Activated naive CD8-positive, alpha-beta T cell treated with anti-CD3 and anti-CD28 coated beads, Interleukin-2, amount 10 ng/mL, durations not matched to agents 7 days and 5 days (primary cell): ENCODE measurements at regions not wholly inside any gene's neighbourhood (a gene's known extent, or its start where the extent isn't known, plus 50 kb on each side); places are given as distances from the start of the nearest gene placed in this dataset.
"Not testable (repeated sequence)": the region's sequence is repeated elsewhere in the genome, so short reads cannot be mapped to it uniquely, and the experiment has no call there.

Source experiments
- ATAC-seq: fragments of 150-1000 bp; cut with Tn5 transposase; one replicate; pipeline ENCODE4 v1.10.0; 2021; ENCODE audit warnings: low read depth, moderate library complexity
- POLR2A ChIA-PET: fragments of 350-600 bp; sonication (Branson Sonifier 250); formaldehyde crosslinking; loops from one replicate; lab custom pipeline; 2021; ENCODE audit warnings: antibody characterized with exemption; lab: Charles Lee
- DNase-seq: peaks from one replicate; pipeline ENCODE4 v3.0.0; 2021
- H3K27ac Mint-ChIP-seq: one replicate; pipeline ENCODE4 v1.8.0; 2022; ENCODE audit warnings: mild to moderate bottlenecking, mixed read lengths
- H3K27me3 Mint-ChIP-seq: one replicate; pipeline ENCODE4 v1.8.0; 2022; ENCODE audit warnings: mild to moderate bottlenecking, moderate library complexity, mixed read lengths
- H3K36me3 Mint-ChIP-seq: one replicate; pipeline ENCODE4 v1.8.0; 2021; ENCODE audit warnings: mild to moderate bottlenecking, mixed read lengths
- H3K4me1 Mint-ChIP-seq: one replicate; pipeline ENCODE4 v1.8.0; 2021; ENCODE audit warnings: mixed read lengths
- H3K4me3 Mint-ChIP-seq: one replicate; pipeline ENCODE4 v1.8.0; 2022; ENCODE audit warnings: mild to moderate bottlenecking, moderate library complexity, mixed read lengths
- H3K9me3 Mint-ChIP-seq: one replicate; pipeline ENCODE4 v1.8.0; 2021; ENCODE audit warnings: mixed read lengths

DNA sequence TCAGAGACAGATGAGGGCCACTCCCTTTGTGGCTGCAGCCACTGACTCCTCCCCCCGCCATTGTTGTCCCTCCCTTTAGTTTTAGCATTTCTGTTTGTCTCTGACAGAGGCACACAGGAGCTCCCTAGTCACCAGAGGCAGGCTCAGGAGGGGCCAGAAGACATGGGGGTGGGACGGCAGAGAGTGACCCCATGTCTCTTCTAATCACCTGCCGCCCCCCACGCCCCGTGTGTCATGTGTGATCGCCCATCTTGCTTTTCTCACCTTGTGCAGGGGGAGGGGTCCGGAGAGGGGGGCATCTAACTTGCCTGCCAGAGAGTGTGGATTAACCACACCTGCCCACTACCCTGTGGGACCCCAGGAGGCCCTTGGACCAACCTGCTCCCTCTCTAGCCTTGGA lies 246.7 kb upstream of the TP53TG3C start:
- H3K27ac Mint-ChIP-seq, H3K9me3 Mint-ChIP-seq: not testable (repeated sequence)

DNA sequence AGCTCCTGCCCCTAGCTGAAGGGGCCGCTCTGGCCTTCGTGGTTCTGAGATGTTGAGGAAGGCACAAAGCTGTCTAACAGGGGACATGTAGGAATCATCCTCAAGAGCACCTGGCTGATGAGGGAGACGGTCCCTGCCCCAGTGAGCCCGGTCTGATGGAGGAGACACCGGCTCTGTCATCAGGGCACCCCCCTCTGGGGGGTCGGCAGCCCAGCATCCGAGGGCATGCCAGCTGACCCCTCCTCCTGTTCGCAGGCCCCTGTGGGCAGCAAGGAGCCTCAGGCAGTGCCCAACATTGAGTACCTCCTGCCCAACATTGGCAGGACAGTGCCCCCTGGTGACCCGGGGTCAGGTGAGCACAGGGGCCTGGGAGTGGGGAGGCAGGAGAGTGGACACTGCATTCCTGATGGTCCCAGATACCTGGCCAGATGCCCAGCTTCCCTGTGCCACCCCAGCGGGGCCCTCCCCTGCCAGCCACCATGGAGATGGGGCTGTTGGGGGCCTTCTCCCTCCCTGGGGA lies 247.9 kb upstream of the TP53TG3C start:
- H3K27me3 Mint-ChIP-seq, H3K27ac Mint-ChIP-seq, H3K4me3 Mint-ChIP-seq, DNase-seq, ATAC-seq, H3K4me1 Mint-ChIP-seq, H3K36me3 Mint-ChIP-seq, H3K9me3 Mint-ChIP-seq, POLR2A ChIA-PET: not testable (repeated sequence)

More for the DNA sequence above, 246.7 kb upstream of the TP53TG3C start:
- H3K4me3 Mint-ChIP-seq, H3K36me3 Mint-ChIP-seq, H3K4me1 Mint-ChIP-seq, POLR2A ChIA-PET, ATAC-seq, DNase-seq, H3K27me3 Mint-ChIP-seq: not testable (repeated sequence)

DNA sequence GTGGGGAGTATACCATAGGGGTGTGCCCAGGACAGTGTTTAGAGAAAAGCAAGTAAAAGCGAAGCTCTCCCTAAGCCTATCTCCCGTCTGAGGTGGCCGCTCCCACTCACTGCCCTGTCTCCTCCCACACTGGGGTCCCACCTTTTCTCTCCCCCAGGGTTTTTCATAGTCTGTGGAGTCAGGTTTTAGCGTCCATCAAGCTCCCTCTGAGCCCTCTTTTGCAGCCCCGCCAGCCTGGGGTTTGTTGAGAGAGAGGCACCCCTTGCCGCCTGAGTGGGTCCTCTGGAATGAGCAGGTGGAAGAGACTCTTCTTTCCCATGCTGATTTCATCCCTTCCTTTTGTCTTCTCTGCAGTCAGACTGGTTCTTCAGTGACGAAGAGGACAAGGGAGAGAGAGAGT lies 248.7 kb upstream of the TP53TG3C start:
- H3K27ac Mint-ChIP-seq, H3K4me3 Mint-ChIP-seq, H3K4me1 Mint-ChIP-seq, H3K9me3 Mint-ChIP-seq, DNase-seq, H3K27me3 Mint-ChIP-seq, ATAC-seq, POLR2A ChIA-PET, H3K36me3 Mint-ChIP-seq: not testable (repeated sequence)

DNA sequence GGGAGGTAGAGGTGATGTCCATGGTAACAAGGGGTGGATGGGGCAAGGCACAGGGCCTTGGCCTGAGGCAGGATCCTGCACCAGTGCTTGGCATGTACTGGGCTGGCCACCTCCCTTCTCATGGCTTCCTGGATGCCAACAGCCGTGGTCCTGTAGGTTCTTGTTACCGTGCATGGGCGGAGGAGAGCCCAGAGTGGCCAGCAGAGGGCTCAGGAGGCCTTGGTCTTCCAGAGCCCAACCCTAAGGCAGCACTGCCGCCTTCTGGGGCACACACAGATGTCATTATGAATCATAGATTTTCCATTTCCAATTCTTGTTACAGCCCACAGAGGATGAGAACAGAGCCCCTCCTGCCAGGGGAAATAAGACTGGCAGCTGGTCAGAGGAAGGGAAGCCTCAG lies 254.2 kb upstream of the TP53TG3C start:
- H3K9me3 Mint-ChIP-seq, H3K36me3 Mint-ChIP-seq, H3K27ac Mint-ChIP-seq, POLR2A ChIA-PET, H3K4me3 Mint-ChIP-seq, H3K4me1 Mint-ChIP-seq, H3K27me3 Mint-ChIP-seq, DNase-seq, ATAC-seq: not testable (repeated sequence)

DNA sequence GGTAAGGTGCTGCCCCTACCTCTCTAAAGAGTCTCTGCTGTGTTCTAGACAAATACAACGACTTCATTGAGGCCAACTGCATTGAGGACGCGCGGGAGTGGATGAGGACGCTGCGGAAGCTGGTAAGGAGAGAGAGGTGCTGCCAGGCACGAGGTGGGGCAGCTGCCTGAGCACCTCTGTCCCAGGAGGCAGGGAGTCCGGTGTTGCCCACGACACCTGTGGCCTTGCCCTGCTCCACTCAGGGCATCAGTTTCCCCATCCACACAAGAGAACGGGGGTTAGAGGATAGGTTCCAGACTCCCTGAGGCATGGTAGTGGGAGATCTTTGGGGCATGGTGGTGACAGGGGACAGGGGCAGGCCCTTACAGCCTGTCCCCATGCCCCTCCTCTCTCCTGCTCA lies 256.1 kb upstream of the TP53TG3C start:
- H3K9me3 Mint-ChIP-seq, DNase-seq, H3K27ac Mint-ChIP-seq, H3K4me1 Mint-ChIP-seq, H3K27me3 Mint-ChIP-seq, POLR2A ChIA-PET, H3K36me3 Mint-ChIP-seq, ATAC-seq, H3K4me3 Mint-ChIP-seq: not testable (repeated sequence)

DNA sequence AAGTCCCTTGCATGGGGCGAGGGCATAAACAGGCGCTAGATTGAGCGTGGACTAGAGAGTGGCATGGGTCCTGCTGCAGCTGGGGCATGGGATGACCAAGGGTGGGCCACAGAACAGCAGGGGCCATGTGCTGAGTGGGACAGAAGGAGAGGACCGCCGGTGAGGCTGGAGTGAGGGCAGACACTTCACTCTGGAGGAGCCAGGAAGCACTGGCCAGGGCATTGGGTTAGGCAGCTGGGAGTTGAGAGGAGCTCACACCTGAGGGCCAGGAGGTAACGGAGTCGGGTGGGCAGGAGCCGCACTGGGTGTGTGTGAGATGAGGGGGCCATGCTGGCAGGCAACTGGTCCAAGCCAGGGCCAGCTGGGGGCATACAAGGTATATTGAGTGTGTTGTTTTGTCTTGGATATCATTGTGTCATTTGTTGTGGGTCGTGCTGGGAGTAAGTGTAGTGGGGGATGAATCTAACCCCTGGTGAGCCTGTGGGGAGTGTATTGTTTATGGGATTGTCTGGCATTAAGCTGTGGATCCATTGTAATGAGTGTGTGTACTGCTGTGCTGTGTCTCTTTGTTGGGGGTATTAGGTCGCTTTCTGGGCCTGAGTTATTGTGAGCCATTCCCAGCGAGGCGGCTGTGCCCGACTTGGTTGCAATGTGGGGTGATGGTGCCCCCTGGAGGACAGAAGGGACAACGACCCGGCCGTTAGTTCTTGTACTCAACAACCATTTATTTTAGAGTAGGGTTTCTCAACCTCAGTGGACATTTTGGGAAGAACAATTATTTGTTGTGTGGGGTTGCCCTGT lies 256.5 kb upstream of the TP53TG3 start:
- not testable (repeated sequence) for DNase-seq, ATAC-seq

DNA sequence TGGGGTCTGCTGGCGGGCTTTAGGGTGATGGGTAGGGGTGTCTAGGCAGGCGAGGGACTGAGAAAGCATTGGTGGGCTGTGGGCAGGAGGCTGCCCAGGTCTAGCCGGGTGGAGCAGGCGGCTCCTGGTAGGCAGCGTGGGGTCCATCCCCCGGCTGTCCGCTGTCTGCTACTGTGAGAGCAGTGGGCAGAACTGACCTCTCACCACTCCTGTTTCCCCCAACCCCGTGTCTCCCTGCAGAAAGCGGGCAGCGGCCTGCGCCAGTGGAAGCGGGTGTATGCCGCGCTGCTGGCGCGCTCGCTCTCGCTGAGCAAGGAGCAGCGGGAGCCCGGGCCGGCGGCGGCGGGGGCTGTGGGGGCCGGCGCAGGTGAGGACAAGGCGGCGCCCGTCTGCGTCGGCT lies 249.2 kb upstream of the TP53TG3 start:
- H3K36me3 Mint-ChIP-seq, H3K4me1 Mint-ChIP-seq, ATAC-seq, H3K27ac Mint-ChIP-seq, H3K27me3 Mint-ChIP-seq, POLR2A ChIA-PET, DNase-seq, H3K4me3 Mint-ChIP-seq, H3K9me3 Mint-ChIP-seq: not testable (repeated sequence)

More for the DNA sequence above, 256.5 kb upstream of the TP53TG3 start:
- H3K9me3 Mint-ChIP-seq, H3K27me3 Mint-ChIP-seq, POLR2A ChIA-PET, H3K4me3 Mint-ChIP-seq, H3K4me1 Mint-ChIP-seq, H3K27ac Mint-ChIP-seq, H3K36me3 Mint-ChIP-seq: not testable (repeated sequence)

DNA sequence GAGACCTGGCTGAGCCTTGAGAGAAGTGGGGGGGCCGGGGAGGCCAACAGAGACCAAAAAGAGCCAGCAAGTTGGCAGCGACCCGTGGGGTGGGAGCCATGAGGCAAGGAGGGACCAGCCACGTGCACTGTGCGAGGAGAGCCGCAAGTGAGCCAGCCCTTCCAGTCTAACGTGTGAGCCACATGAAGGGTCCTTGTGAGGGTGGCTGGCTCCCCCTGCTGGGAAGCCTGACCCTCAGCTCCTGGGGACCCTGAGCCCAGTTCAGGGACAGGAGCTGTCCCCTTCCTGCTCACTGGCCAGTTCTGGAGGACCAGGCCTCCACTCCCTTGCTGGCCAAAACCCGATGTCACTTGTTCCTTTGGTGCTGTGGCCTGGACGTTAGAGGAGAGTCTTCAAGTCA lies 246.6 kb upstream of the TP53TG3 start:
- H3K27ac Mint-ChIP-seq, DNase-seq, H3K4me1 Mint-ChIP-seq, H3K4me3 Mint-ChIP-seq, H3K9me3 Mint-ChIP-seq, POLR2A ChIA-PET, ATAC-seq, H3K36me3 Mint-ChIP-seq, H3K27me3 Mint-ChIP-seq: not testable (repeated sequence)

DNA sequence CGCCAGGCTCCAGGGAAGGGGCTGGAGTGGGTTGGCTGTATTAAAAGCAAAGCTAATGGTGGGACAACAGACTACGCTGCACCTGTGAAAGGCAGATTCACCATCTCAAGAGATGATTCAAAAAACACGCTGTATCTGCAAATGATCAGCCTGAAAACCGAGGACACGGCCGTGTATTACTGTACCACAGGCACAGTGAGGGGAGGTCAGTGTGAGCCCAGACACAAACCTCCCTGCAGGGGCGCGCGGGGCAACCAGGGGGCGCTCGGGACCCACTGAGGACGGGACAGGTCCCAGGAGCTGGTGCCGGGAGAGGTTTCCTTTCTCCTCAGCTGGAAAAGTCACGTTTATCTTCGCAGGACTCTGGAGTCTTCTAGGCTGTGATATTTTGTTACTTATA lies 239.4 kb upstream of the TP53TG3 start:
- ATAC-seq, POLR2A ChIA-PET, H3K4me3 Mint-ChIP-seq, H3K27me3 Mint-ChIP-seq, DNase-seq, H3K4me1 Mint-ChIP-seq, H3K27ac Mint-ChIP-seq, H3K36me3 Mint-ChIP-seq, H3K9me3 Mint-ChIP-seq: not testable (repeated sequence)

DNA sequence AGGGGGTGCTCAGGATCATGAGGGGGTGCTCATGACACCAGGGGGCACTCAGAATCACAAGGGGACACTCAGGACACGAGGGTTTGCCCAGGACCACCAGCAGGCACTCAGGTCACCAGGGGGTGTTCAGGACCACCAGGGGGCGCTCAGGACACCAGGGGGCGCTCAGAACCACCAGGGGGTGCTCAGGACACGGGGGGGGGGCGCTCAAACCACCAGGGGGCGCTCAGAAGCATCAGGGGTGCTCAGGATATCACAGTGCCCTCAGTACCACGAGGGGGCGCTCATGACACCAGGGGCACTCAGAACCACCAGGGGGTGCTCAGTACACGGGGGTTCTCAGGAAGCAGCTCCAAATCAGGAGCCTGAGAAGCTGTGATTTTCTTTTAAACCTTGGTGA lies 221.8 kb upstream of the TP53TG3 start:
- H3K27ac Mint-ChIP-seq, POLR2A ChIA-PET, H3K27me3 Mint-ChIP-seq, H3K4me1 Mint-ChIP-seq, H3K4me3 Mint-ChIP-seq, H3K9me3 Mint-ChIP-seq, H3K36me3 Mint-ChIP-seq, ATAC-seq: not testable (repeated sequence)
- peak; percentile 35 for DNase-seq

DNA sequence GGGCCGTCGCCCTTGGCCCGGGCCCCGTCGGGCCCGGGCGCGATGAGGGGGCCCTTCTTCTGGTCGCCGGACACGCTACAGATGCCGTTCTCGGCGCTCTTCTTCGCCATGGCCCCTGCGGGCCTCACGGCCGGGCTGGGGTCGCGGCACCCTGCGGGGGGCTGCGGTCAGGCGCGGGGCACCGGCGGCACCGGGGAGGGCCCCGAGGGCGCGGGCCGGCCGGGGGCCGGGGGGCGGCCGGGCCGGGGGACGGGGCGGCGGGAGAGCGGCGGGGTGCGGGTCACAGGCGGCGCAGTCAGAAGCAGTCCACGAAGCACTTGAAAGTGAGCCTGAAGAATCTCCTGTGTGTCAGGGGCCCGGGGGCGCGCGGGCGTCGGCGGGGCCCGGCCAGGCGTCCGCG lies 209.4 kb upstream of the TP53TG3 start:
- H3K36me3 Mint-ChIP-seq, H3K4me1 Mint-ChIP-seq, H3K27me3 Mint-ChIP-seq, H3K9me3 Mint-ChIP-seq, ATAC-seq, H3K27ac Mint-ChIP-seq, DNase-seq, H3K4me3 Mint-ChIP-seq, POLR2A ChIA-PET: not testable (repeated sequence)

DNA sequence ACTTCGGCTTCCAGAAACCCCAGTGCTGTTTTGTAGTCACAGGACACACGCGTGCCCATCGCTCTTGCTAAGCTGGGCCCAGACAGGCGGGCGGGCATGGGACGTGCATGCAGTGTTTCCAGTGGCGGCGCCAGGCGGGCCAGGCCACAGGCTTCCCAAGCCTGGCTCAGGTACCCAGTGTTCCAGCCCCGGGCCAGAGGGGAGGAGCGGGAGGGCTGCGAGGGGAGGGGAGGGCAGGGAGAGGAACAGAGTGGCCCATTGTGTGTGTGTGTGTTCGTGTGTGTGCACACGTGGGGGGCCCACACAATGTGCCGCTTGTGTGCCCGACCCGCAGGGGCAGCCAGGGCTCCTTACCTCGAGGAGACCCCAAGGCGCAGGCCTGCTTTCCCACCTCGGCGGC lies 208.6 kb upstream of the TP53TG3 start:
- H3K27me3 Mint-ChIP-seq, POLR2A ChIA-PET, H3K9me3 Mint-ChIP-seq, ATAC-seq, H3K4me3 Mint-ChIP-seq, H3K36me3 Mint-ChIP-seq, H3K4me1 Mint-ChIP-seq, H3K27ac Mint-ChIP-seq, DNase-seq: not testable (repeated sequence)

DNA sequence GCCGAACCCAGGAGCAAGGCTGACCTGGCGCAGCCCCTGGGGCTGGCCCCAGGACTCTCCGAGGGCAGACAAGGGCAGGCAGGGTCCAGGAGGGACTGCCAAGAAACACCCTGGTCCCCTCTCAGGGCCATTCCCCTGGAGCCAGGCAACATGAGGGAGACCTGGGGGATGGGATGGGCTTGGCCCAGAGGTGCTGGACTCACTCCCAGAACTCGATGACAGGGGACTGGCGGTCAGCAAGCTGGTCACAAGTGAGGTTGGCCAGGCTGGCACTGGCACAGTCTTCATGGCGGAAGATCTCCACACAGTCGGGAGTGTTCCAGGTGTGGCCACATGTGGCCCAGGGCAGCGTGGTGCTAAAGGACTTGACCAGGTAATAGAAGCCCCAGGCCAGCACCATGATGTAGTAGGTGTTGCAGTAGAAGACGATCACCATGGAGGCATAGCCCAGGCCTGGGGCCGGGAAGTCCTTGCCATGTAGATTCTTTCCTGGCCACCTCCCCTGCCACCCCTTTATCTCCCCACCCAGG lies 206.4 kb upstream of the TP53TG3 start:
- POLR2A ChIA-PET, H3K27ac Mint-ChIP-seq, H3K27me3 Mint-ChIP-seq, H3K4me1 Mint-ChIP-seq, H3K9me3 Mint-ChIP-seq, H3K36me3 Mint-ChIP-seq, ATAC-seq, H3K4me3 Mint-ChIP-seq, DNase-seq: not testable (repeated sequence)

DNA sequence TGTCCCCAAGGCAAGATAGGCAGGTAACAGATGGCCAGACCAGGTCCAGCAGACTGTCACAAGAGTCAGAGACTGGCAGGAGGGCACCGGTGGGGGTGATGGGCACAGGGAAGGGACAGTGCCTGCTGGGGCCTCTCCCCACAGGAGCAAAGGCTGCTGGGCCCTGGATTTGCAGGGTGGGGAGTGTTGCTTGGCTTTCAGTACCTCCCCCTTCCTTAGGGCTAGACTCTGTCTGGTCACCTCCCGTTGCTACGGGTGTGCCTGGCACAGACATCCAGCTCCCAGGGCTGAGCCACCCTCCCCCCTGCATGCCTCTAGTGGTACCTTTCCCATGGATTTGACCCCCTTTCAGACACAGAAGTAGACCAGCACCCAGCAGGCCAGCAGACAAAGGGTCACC lies 205.7 kb upstream of the TP53TG3 start:
- H3K27ac Mint-ChIP-seq, H3K36me3 Mint-ChIP-seq, H3K9me3 Mint-ChIP-seq, H3K4me3 Mint-ChIP-seq, H3K4me1 Mint-ChIP-seq, H3K27me3 Mint-ChIP-seq, DNase-seq, ATAC-seq, POLR2A ChIA-PET: not testable (repeated sequence)
